Nephron (organoid): ENCODE measurements at regions not wholly inside any gene's neighbourhood (a gene's known extent, or its start where the extent isn't known, plus 50 kb on each side); places are given as distances from the start of the nearest gene placed in this dataset.
"Not testable (repeated sequence)": the region's sequence is repeated elsewhere in the genome, so short reads cannot be mapped to it uniquely, and the experiment has no call there.

Experiments used
- H3K27ac Mint-ChIP-seq, 3 experiments: 2 replicates each; pipeline ENCODE4 v1.8.0; 2020; ENCODE audit warnings: mixed read lengths in 3 of 3, mild to moderate bottlenecking in 2 of 3, moderate library complexity in 1 of 3
- H3K27me3 Mint-ChIP-seq: 2 replicates; pipeline ENCODE4 v1.8.0; 2021; ENCODE audit warnings: low read depth, mild to moderate bottlenecking, moderate library complexity, mixed read lengths
- H3K36me3 Mint-ChIP-seq: 2 replicates; pipeline ENCODE4 v1.8.0; 2020; ENCODE audit warnings: low read depth, mixed read lengths
- H3K4me1 Mint-ChIP-seq: 2 replicates; pipeline ENCODE4 v1.8.0; 2020; ENCODE audit warnings: mixed read lengths
- H3K4me3 Mint-ChIP-seq, 3 experiments: 2 replicates each; pipeline ENCODE4 v1.8.0; 2020; ENCODE audit warnings: mild to moderate bottlenecking in 3 of 3, mixed read lengths in 3 of 3, moderate library complexity in 2 of 3
- H3K9me3 Mint-ChIP-seq: 2 replicates; pipeline ENCODE4 v1.8.0; 2020; ENCODE audit warnings: mixed read lengths
- TF ChIP-seq, protein P1 (sequence below), 3 experiments: fragments of 200-600 bp; sonication (generic); IDR thresholded peaks; one replicate each; pipeline ENCODE4 v1.5.0; 2021; ENCODE audit warnings: antibody characterized with exemption in 3 of 3; ENCODE audit not compliant: unreplicated experiment in 3 of 3

DNA sequence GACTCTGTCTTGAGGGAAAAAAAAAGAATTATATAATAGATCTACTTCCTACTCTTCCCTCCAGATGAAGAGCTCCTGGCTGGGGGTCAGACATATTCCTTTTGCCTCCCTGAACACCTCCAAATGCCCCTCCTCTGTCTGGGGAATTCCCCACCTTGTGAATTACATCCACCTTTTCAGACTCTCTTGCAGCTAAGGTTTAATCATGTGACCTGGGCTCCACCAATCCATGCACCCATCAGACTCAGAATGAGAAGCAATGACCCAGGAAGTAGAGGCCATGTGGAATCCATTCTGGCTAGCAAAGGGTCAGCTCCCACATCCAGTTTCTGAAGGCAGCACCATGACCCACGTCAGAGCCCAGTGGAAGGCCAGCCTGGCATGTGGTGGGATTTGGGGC lies 93.6 kb upstream of the CUX1 start:
- H3K36me3 Mint-ChIP-seq, result no peaks in the 10 kb centered on the region
- TF ChIP-seq, protein P1, sequence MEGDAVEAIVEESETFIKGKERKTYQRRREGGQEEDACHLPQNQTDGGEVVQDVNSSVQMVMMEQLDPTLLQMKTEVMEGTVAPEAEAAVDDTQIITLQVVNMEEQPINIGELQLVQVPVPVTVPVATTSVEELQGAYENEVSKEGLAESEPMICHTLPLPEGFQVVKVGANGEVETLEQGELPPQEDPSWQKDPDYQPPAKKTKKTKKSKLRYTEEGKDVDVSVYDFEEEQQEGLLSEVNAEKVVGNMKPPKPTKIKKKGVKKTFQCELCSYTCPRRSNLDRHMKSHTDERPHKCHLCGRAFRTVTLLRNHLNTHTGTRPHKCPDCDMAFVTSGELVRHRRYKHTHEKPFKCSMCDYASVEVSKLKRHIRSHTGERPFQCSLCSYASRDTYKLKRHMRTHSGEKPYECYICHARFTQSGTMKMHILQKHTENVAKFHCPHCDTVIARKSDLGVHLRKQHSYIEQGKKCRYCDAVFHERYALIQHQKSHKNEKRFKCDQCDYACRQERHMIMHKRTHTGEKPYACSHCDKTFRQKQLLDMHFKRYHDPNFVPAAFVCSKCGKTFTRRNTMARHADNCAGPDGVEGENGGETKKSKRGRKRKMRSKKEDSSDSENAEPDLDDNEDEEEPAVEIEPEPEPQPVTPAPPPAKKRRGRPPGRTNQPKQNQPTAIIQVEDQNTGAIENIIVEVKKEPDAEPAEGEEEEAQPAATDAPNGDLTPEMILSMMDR (IDR thresholded peaks at IDR 0.05; ENCODE audit: unreplicated experiment in 3 of 3), result no peak
- no peak overlapping the region for H3K4me3 Mint-ChIP-seq
- H3K27ac Mint-ChIP-seq, result no peak overlapping the region
- peaks cover 7% of the 10 kb centered on the region for H3K9me3 Mint-ChIP-seq
- H3K4me1 Mint-ChIP-seq, result no peaks in the 10 kb centered on the region
- peaks cover 9% of the 10 kb centered on the region for H3K27me3 Mint-ChIP-seq

DNA sequence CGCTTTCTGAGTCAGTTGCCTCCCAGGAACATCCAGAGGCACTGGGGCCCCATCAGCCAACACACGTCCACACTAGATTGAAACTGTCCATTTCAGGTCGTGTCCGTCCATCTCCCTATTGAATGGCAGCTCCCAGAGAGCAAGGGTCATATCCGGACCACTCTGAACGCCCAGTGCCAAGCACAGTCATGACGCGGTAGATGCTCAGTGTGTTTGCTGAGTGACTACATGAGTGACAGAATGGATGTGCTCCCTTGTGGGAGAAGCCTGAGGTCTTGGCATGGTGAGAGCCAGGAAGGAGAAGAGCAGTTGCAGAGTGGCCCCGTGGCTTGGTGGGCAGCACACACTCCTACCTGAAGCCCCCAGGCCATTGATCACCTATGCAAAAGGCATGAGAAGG lies 92.5 kb upstream of the CUX1 start:
- Mint-ChIP-seq H3K4me3 (no peak overlapping the region), H3K36me3 (no peaks in the 10 kb centered on the region), H3K27ac (no peak overlapping the region), H3K9me3 (peaks cover 7% of the 10 kb centered on the region), H3K27me3 (peaks cover 9% of the 10 kb centered on the region), H3K4me1 (no peaks in the 10 kb centered on the region)
- TF ChIP-seq, protein P1 (IDR thresholded peaks at IDR 0.05; ENCODE audit: unreplicated experiment in 3 of 3), result no peak

DNA sequence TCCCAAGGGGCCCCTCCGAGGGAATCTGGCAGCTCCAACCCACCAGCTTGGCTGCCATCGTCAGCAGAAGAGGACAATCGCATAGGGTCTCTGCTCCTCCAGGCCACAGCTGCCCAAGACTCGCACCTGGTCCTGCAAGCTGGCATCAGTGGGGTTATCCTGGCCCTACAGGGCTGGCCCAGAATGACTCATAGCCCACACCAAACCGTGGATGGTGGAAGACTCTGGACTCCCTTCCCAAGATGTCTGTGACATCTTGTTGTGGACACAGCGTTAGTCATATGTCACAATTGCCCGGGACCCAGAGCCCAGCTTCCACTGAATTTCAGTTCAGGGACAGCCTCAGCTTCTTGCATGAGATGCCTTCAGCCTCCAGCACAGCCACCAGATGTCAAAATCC lies 91.5 kb upstream of the CUX1 start:
- Mint-ChIP-seq H3K36me3 (no peaks in the 10 kb centered on the region), H3K9me3 (peaks cover 7% of the 10 kb centered on the region), H3K27ac (no peak overlapping the region), H3K27me3 (peaks cover 16% of the 10 kb centered on the region), H3K4me1 (no peaks in the 10 kb centered on the region), H3K4me3 (no peak overlapping the region)
- TF ChIP-seq, protein P1 (IDR thresholded peaks at IDR 0.05; ENCODE audit: unreplicated experiment in 3 of 3), result no peak

DNA sequence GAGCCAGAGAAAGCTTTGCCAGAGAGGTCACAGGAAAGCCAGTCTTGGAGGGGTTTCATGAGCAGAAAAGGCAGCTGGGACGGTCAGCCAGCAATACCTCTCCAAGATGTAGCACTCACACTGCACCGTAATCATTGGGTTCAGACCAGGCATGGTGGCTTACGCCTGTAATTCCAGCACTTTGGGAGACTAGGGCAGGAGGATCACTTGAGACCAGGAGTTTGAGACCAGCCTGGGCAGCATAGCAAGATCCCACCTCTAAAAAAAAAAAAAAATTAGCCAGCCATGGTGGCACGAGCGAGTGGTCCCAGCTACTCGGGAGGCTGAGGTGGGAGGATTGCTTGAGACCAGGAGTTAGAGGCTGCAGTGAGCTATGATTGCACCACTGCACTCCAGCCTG lies 90.2 kb upstream of the CUX1 start:
- Mint-ChIP-seq H3K27ac (no peak overlapping the region), H3K9me3 (peaks cover 7% of the 10 kb centered on the region), H3K4me3 (no peak overlapping the region), H3K27me3 (peaks cover 21% of the 10 kb centered on the region), H3K4me1 (peaks cover 8% of the 10 kb centered on the region), H3K36me3 (no peaks in the 10 kb centered on the region)
- TF ChIP-seq, protein P1 (IDR thresholded peaks at IDR 0.05; ENCODE audit: unreplicated experiment in 3 of 3), result no peak

DNA sequence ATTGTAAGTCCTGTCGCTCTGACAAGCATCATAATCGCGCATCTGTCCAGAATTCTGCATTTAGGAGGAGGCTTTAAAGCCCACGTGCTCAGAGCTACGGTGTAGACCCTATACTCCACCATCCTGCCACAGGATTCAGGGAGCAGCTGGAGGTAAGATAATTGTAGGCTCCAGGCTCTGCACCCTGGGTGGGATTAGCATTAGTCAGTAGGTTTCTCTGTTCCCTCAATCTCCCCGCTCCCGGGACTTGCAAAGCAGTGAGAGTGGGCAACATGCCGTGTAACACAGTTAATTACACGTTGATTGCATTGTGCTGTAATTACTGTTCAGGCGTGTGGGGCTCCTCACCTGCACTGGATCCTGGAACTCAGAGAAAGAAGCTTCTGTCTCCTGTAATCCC lies 89.3 kb upstream of the CUX1 start:
- H3K36me3 Mint-ChIP-seq, result no peaks in the 10 kb centered on the region
- TF ChIP-seq, protein P1 (IDR thresholded peaks at IDR 0.05; ENCODE audit: unreplicated experiment in 3 of 3), result no peak

DNA sequence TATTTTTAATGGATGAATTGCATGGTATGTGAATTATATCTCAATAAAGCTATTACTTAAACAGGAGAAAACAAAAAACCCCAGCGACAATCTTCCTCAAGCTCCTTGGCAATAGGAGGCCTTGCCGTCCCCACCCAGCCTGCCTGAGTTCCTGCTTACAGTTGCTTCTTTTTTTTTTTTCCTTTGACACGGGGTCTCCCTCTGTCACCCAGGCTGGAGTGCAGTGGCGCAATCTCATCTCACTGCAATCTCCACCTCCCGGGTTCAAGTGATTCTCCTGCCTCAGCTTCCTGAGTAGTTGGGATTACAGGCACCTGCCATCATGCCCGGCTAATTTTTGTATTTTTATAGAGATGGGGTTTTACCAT lies 88.6 kb upstream of the CUX1 start:
- not testable (repeated sequence) for H3K9me3 Mint-ChIP-seq, H3K4me3 Mint-ChIP-seq, H3K27ac Mint-ChIP-seq, H3K36me3 Mint-ChIP-seq
- H3K27me3 Mint-ChIP-seq, result peaks cover 21% of the 10 kb centered on the region
- peaks cover 15% of the 10 kb centered on the region for H3K4me1 Mint-ChIP-seq

More for the DNA sequence above, 89.3 kb upstream of the CUX1 start:
- peaks cover 8% of the 10 kb centered on the region for H3K4me1 Mint-ChIP-seq
- no peak overlapping the region for H3K27ac Mint-ChIP-seq
- H3K4me3 Mint-ChIP-seq, result no peak overlapping the region
- peaks cover 21% of the 10 kb centered on the region for H3K27me3 Mint-ChIP-seq
- peaks cover 2% of the 10 kb centered on the region for H3K9me3 Mint-ChIP-seq
